ENCODE measurements at regions not wholly inside any gene's neighbourhood (a gene's known extent, or its start where the extent isn't known, plus 50 kb on each side); places are given as distances from the start of the nearest gene placed in this dataset.

GRCh38 chr10:3892440-3893425 lies 107.7 kb upstream of the KLF6 start:
- TF ChIP-seq ZNF600 (tag by site-specific recombination; IDR thresholded peaks at IDR 0.05) = no peak
- TF ChIP-seq ZNF132 (tag by site-specific recombination; IDR thresholded peaks at IDR 0.05; ENCODE audit: borderline replicate concordance) = no peak
- TF ChIP-seq OVOL3 (tag by site-specific recombination; IDR thresholded peaks at IDR 0.05) = no peak
- TF ChIP-seq ZNF623 (tag by site-specific recombination; IDR thresholded peaks at IDR 0.05) = no peak
- TF ChIP-seq ZNF114 (tag by site-specific recombination; IDR thresholded peaks at IDR 0.05) = no peak
- no peak for TF ChIP-seq ZNF354C (tag by site-specific recombination; IDR thresholded peaks at IDR 0.05; ENCODE audit: borderline replicate concordance, low read depth)
- no peak for TF ChIP-seq ZNF19 (tag by site-specific recombination; IDR thresholded peaks at IDR 0.05; ENCODE audit: low read depth)
- TF ChIP-seq GLIS2 (tag by site-specific recombination; IDR thresholded peaks at IDR 0.05) = no peak
- no peak for TF ChIP-seq ZEB2 (tag by site-specific recombination; IDR thresholded peaks at IDR 0.05)
- TF ChIP-seq ZBTB48 (tag by site-specific recombination; IDR thresholded peaks at IDR 0.05) = no peak
- no peak for TF ChIP-seq ZNF629 (tag by site-specific recombination; IDR thresholded peaks at IDR 0.05)
- no peak for TF ChIP-seq ZNF169 (tag by site-specific recombination; IDR thresholded peaks at IDR 0.05)
- no peak for TF ChIP-seq ZNF311 (tag by site-specific recombination; IDR thresholded peaks at IDR 0.05; ENCODE audit: borderline replicate concordance)
- TF ChIP-seq ZBTB20 (tag by site-specific recombination; IDR thresholded peaks at IDR 0.05) = no peak
- TF ChIP-seq ZNF561 (tag by site-specific recombination; IDR thresholded peaks at IDR 0.05; ENCODE audit: borderline replicate concordance) = no peak
- no peak for TF ChIP-seq ZNF157 (tag by site-specific recombination; IDR thresholded peaks at IDR 0.05)
- TF ChIP-seq ZNF433 (tag by site-specific recombination; IDR thresholded peaks at IDR 0.05; ENCODE audit: low read depth) = no peak
- TF ChIP-seq ZNF660 (tag by site-specific recombination; IDR thresholded peaks at IDR 0.05) = no peak
- no peak for TF ChIP-seq ZNF692 (tag by site-specific recombination; IDR thresholded peaks at IDR 0.05)
- TF ChIP-seq ZNF76 (tag by site-specific recombination; IDR thresholded peaks at IDR 0.05; ENCODE audit: borderline replicate concordance, low read depth) = no peak
- Histone ChIP-seq H3K9me3 (ENCODE audit: control insufficient read depth, insufficient read depth, low read depth, low read length) (no peaks in the 10 kb centered on the region), H3K4me3 (ENCODE audit: low read depth, low read length) (no peak overlapping the region), H3K4me1 (ENCODE audit: control insufficient read depth, insufficient read depth, low read length) (no peaks in the 10 kb centered on the region; the same call in 1 of the 2 replicates), H3K27ac (ENCODE audit: extremely low read depth, low read depth, low read length) (no peak overlapping the region), H3K36me3 (ENCODE audit: control insufficient read depth in 2 of 2, insufficient read depth in 1 of 2, low read length in 2 of 2) (no peaks in the 10 kb centered on the region)
- ChIA-PET CTCF (interaction anchor here (0.6 to 1.2 kb wide), 2 partner anchors 17 to 875 kb away, joined by 4 to 8 read pairs; no protein-coding TSS in a partner anchor), POLR2A (interaction anchor here (1.4 kb wide), 1 partner anchor 108 kb away, joined by 9 read pairs; the partner anchor contains the start of gene KLF6)

- Histone ChIP-seq H3K4me1 (ENCODE audit: control insufficient read depth, insufficient read depth, low read length) (peaks cover 6% of the 10 kb centered on the region), H3K9me3 (ENCODE audit: control insufficient read depth, insufficient read depth, low read depth, low read length) (no peaks in the 10 kb centered on the region), H3K4me3 (ENCODE audit: low read depth, low read length) (no peak overlapping the region), H3K36me3 (ENCODE audit: control insufficient read depth in 2 of 2, insufficient read depth in 1 of 2, low read length in 2 of 2) (no peaks in the 10 kb centered on the region), H3K27ac (ENCODE audit: extremely low read depth, low read depth, low read length) (no peak overlapping the region)
- ChIA-PET POLR2A (interaction anchor here (0.7 kb wide), 1 partner anchor 121 kb away, joined by 4 read pairs; no protein-coding TSS in a partner anchor), CTCF (no interaction called here)
- TF ChIP-seq ZNF423 (tag by site-specific recombination; IDR thresholded peaks at IDR 0.05) (no peak), MZF1 (tag by site-specific recombination; IDR thresholded peaks at IDR 0.05; ENCODE audit: borderline replicate concordance) (no peak), ZNF830 (tag by site-specific recombination; IDR thresholded peaks at IDR 0.05; ENCODE audit: low read depth) (no peak), ZNF571 (tag by site-specific recombination; IDR thresholded peaks at IDR 0.05) (no peak), ZNF560 (tag by site-specific recombination; IDR thresholded peaks at IDR 0.05; ENCODE audit: borderline replicate concordance) (no peak), PATZ1 (tag by site-specific recombination; IDR thresholded peaks at IDR 0.05) (no peak), ZNF639 (tag by site-specific recombination; IDR thresholded peaks at IDR 0.05) (no peak), EGR2 (tag by site-specific recombination; IDR thresholded peaks at IDR 0.05; ENCODE audit: low read depth) (no peak), ZNF785 (tag by site-specific recombination; IDR thresholded peaks at IDR 0.05) (no peak), ZNF776 (tag by site-specific recombination; IDR thresholded peaks at IDR 0.05; ENCODE audit: borderline replicate concordance) (no peak), ZNF48 (tag by site-specific recombination; IDR thresholded peaks at IDR 0.05) (no peak), ZNF610 (tag by site-specific recombination; IDR thresholded peaks at IDR 0.05; ENCODE audit: borderline replicate concordance) (no peak)
Measured at GRCh38 chr10:3891396-3891795, 106.4 kb upstream of the KLF6 start.
